ENCODE measurements at regions not wholly inside any gene's neighbourhood (a gene's known extent, or its start where the extent isn't known, plus 50 kb on each side); places are given as distances from the start of the nearest gene placed in this dataset.

DNA sequence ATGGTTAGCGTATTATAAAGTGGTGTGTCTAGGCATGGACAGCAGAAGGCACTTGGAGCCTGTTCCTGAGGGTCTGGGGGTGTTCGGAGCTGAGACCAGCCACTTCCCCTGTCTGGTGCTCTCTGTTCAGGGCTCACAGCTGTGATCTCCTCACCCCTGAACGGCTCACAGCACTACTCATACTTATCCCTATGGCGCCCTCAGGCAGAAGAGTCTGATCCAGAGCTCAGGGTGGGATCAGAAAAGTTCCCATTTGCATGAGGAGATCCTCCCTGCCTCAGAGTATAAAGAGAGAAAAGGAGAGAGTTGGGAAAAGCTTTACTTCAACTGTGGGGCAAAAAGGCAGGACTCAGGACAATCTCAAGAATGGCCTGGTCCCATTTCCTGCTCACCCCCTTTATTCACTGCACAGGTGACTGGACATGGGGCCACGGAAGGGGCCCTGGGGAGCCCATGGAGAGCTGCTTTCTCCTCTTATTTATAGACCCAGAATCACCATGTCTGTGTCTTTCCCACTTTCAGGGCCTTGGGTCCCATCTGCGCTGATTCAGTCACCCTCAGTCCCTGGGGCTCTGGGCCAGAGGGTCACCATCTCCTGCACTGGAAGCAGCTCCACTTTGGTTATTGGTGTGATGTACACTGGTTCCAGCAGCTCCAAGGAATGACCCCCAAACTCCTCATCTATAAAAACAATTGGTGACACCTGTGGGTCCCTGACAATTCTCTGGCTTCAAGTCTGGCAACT, 97.0 kb upstream of the TOP3B start:
- TF ChIP-seq POLR2A (IDR thresholded peaks at IDR 0.05; ENCODE audit: low read length) (no peak), GATA1 (IDR thresholded peaks at IDR 0.05; ENCODE audit: low read depth, low read length) (no peak)
